ENCODE measurements at regions not wholly inside any gene's neighbourhood (a gene's known extent, or its start where the extent isn't known, plus 50 kb on each side); places are given as distances from the start of the nearest gene placed in this dataset.
"Not testable (repeated sequence)": the region's sequence is repeated elsewhere in the genome, so short reads cannot be mapped to it uniquely, and the experiment has no call there.

GRCh38 chr6:57915300-57915699 lies 597.9 kb downstream of the PRIM2 start:
- H3K79me2 ChIP-seq (ENCODE audit: insufficient read depth); in situ Hi-C loops (cut with MboI); H3K27me3 ChIP-seq (replicated peaks; ENCODE audit: insufficient read depth); H3K4me1 ChIP-seq (ENCODE audit: insufficient read depth); H4K20me1 ChIP-seq (ENCODE audit: insufficient read depth); H3K36me3 ChIP-seq (ENCODE audit: low read depth); H2AFZ ChIP-seq; H3F3A ChIP-seq (ENCODE audit: insufficient read depth); H3K9ac ChIP-seq; DNase-seq; H3K9me2 ChIP-seq (ENCODE audit: insufficient read depth); H3K4me3 ChIP-seq; H3K9me3 ChIP-seq (ENCODE audit: low read depth); H3K4me2 ChIP-seq (ENCODE audit: unreplicated experiment); H3K27ac ChIP-seq: not testable (repeated sequence)

DNA sequence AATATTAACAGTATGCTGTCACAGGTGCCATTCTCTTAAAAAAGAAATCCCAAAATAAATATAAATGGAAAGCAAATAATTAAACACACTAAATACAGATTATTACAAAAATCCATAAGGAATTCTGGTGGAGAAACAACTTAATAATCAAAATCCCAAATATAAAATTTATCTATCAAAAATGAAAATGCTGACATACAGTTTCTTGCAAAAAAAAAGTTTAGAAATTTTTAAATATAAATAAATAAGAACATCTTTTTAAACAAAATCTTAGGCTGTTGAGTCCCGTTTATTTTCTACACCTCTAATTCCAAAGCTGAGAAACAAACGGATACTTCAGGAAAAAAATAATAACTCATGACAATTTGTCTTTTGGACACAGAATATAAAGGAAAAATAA lies 625.5 kb downstream of the PRIM2 start:
- WGBS, 2 experiments (ENCODE audit: low coverage in 1 of 2, low lambda C conversion rate in 2 of 2, missing lambda C conversion rate in 2 of 2): 71% methylated on average over 2 of the region's 2 CpGs
- H4K20me1 ChIP-seq (ENCODE audit: insufficient read depth); H3F3A ChIP-seq (ENCODE audit: insufficient read depth); DNase-seq; H3K79me2 ChIP-seq (ENCODE audit: insufficient read depth); in situ Hi-C loops (cut with MboI); H2AFZ ChIP-seq; H3K4me3 ChIP-seq; H3K4me1 ChIP-seq (ENCODE audit: insufficient read depth); H3K27ac ChIP-seq; H3K36me3 ChIP-seq (ENCODE audit: low read depth); H3K9ac ChIP-seq; H3K9me2 ChIP-seq (ENCODE audit: insufficient read depth); H3K9me3 ChIP-seq (ENCODE audit: low read depth); H3K27me3 ChIP-seq (replicated peaks; ENCODE audit: insufficient read depth); H3K4me2 ChIP-seq (ENCODE audit: unreplicated experiment): not testable (repeated sequence)

GRCh38 chr6:57946084-57946768 lies 628.8 kb downstream of the PRIM2 start:
- 87% methylated on average over 7 of the region's 7 CpGs for WGBS, 2 experiments (ENCODE audit: low coverage in 1 of 2, low lambda C conversion rate in 2 of 2, missing lambda C conversion rate in 2 of 2)
- H3K4me1 ChIP-seq (ENCODE audit: insufficient read depth); H3K27ac ChIP-seq; H3K9me3 ChIP-seq (ENCODE audit: low read depth); H3K9me2 ChIP-seq (ENCODE audit: insufficient read depth); DNase-seq; H3K27me3 ChIP-seq (replicated peaks; ENCODE audit: insufficient read depth); H3F3A ChIP-seq (ENCODE audit: insufficient read depth); H3K4me2 ChIP-seq (ENCODE audit: unreplicated experiment); H3K79me2 ChIP-seq (ENCODE audit: insufficient read depth); H2AFZ ChIP-seq; in situ Hi-C loops (cut with MboI); H4K20me1 ChIP-seq (ENCODE audit: insufficient read depth); H3K9ac ChIP-seq; H3K4me3 ChIP-seq; H3K36me3 ChIP-seq (ENCODE audit: low read depth): not testable (repeated sequence)

DNA sequence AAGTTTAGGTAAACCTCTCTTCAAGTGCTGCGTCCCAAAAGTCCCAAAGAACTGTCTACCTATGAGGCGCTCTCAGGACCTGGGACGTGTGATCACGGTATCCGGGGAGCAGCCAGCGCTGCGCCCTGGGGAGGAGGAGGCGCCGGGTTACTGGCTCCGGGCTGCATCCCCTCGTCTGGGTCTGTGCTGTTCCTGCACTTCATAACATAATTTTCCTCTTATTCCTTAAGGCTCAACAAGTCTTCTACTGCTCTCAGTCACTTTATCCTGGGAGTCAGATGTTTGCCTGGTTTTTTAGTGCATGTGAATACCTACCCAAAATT lies 629.3 kb downstream of the PRIM2 start:
- in situ Hi-C loops (cut with MboI); H2AFZ ChIP-seq; H3K9me3 ChIP-seq (ENCODE audit: low read depth); H3F3A ChIP-seq (ENCODE audit: insufficient read depth); H3K36me3 ChIP-seq (ENCODE audit: low read depth); H3K4me1 ChIP-seq (ENCODE audit: insufficient read depth); H3K9ac ChIP-seq; H3K27me3 ChIP-seq (replicated peaks; ENCODE audit: insufficient read depth); H3K4me2 ChIP-seq (ENCODE audit: unreplicated experiment); DNase-seq; H3K27ac ChIP-seq; H3K9me2 ChIP-seq (ENCODE audit: insufficient read depth); H3K4me3 ChIP-seq; H4K20me1 ChIP-seq (ENCODE audit: insufficient read depth); H3K79me2 ChIP-seq (ENCODE audit: insufficient read depth): not testable (repeated sequence)
- WGBS, 2 experiments (ENCODE audit: low coverage in 1 of 2, low lambda C conversion rate in 2 of 2, missing lambda C conversion rate in 2 of 2): 97% methylated on average over 11 of the region's 11 CpGs

GRCh38 chr6:57948481-57948880 lies 631.1 kb downstream of the PRIM2 start:
- WGBS, 2 experiments (ENCODE audit: low coverage in 1 of 2, low lambda C conversion rate in 2 of 2, missing lambda C conversion rate in 2 of 2): 100% methylated on average over 2 of the region's 2 CpGs
- H2AFZ ChIP-seq; H3K4me3 ChIP-seq; DNase-seq; H3K27me3 ChIP-seq (replicated peaks; ENCODE audit: insufficient read depth); H3K36me3 ChIP-seq (ENCODE audit: low read depth); H3K27ac ChIP-seq; H3K4me2 ChIP-seq (ENCODE audit: unreplicated experiment); H3F3A ChIP-seq (ENCODE audit: insufficient read depth); H3K9ac ChIP-seq; in situ Hi-C loops (cut with MboI); H3K9me2 ChIP-seq (ENCODE audit: insufficient read depth); H3K4me1 ChIP-seq (ENCODE audit: insufficient read depth); H3K9me3 ChIP-seq (ENCODE audit: low read depth); H3K79me2 ChIP-seq (ENCODE audit: insufficient read depth); H4K20me1 ChIP-seq (ENCODE audit: insufficient read depth): not testable (repeated sequence)

GRCh38 chr6:57950430-57950829 lies 633.0 kb downstream of the PRIM2 start:
- H3K9me3 ChIP-seq (ENCODE audit: low read depth); in situ Hi-C loops (cut with MboI); H3K27me3 ChIP-seq (replicated peaks; ENCODE audit: insufficient read depth); H3K9ac ChIP-seq; H3F3A ChIP-seq (ENCODE audit: insufficient read depth); H3K4me1 ChIP-seq (ENCODE audit: insufficient read depth); H3K27ac ChIP-seq; DNase-seq; H3K9me2 ChIP-seq (ENCODE audit: insufficient read depth); H3K4me2 ChIP-seq (ENCODE audit: unreplicated experiment); H3K36me3 ChIP-seq (ENCODE audit: low read depth); H4K20me1 ChIP-seq (ENCODE audit: insufficient read depth); H3K4me3 ChIP-seq; H2AFZ ChIP-seq; H3K79me2 ChIP-seq (ENCODE audit: insufficient read depth): not testable (repeated sequence)
- 86 to 94% methylated on average over 4 of the region's 4 CpGs for WGBS, 2 experiments (ENCODE audit: low coverage in 1 of 2, low lambda C conversion rate in 2 of 2, missing lambda C conversion rate in 2 of 2)

DNA sequence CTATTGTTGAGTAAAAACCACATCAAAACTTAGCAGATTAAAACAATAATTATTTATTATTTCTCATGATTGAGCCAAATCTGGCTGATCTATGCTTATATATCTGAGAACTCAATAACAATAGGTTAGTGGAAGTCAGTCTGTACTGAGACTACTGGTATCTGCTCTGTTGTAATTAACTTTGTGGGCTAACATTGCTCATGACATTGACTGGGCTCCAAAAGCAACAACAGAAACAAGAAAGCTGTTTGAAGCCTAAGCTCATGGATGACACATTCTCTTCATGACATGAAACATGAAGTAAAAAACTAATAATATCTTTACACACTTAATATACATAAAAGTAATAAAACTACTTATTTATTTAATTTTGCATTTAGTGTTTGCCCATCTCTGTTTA lies 649.3 kb downstream of the PRIM2 start:
- H3K79me2 ChIP-seq (ENCODE audit: insufficient read depth); H3K27ac ChIP-seq; H3K27me3 ChIP-seq (replicated peaks; ENCODE audit: insufficient read depth); in situ Hi-C loops (cut with MboI); H3K9ac ChIP-seq; H3K36me3 ChIP-seq (ENCODE audit: low read depth); H3K9me3 ChIP-seq (ENCODE audit: low read depth); H4K20me1 ChIP-seq (ENCODE audit: insufficient read depth); H3K4me3 ChIP-seq; H3F3A ChIP-seq (ENCODE audit: insufficient read depth); H2AFZ ChIP-seq; H3K9me2 ChIP-seq (ENCODE audit: insufficient read depth): not testable (repeated sequence)
- Histone ChIP-seq H3K4me2 (ENCODE audit: unreplicated experiment) (peak overlapping the region; percentile 43), H3K4me1 (ENCODE audit: insufficient read depth) (peaks cover 19% of the 10 kb centered on the region)
- peak; percentile 86 for DNase-seq

- H3K9me2 ChIP-seq (ENCODE audit: insufficient read depth); H3K9me3 ChIP-seq (ENCODE audit: low read depth); H3K4me2 ChIP-seq (ENCODE audit: unreplicated experiment); H3F3A ChIP-seq (ENCODE audit: insufficient read depth); H3K36me3 ChIP-seq (ENCODE audit: low read depth); H3K27ac ChIP-seq; H3K79me2 ChIP-seq (ENCODE audit: insufficient read depth); H3K4me3 ChIP-seq; H2AFZ ChIP-seq; in situ Hi-C loops (cut with MboI); H3K27me3 ChIP-seq (replicated peaks; ENCODE audit: insufficient read depth); DNase-seq; H3K9ac ChIP-seq; H4K20me1 ChIP-seq (ENCODE audit: insufficient read depth): not testable (repeated sequence)
- 74 to 80% methylated on average over 4 of the region's 4 CpGs for WGBS, 2 experiments (ENCODE audit: low coverage in 1 of 2, low lambda C conversion rate in 2 of 2, missing lambda C conversion rate in 2 of 2)
- peaks cover 16% of the 10 kb centered on the region for H3K4me1 ChIP-seq (ENCODE audit: insufficient read depth)
These were observed 654.5 kb downstream of the PRIM2 start for GRCh38 chr6:57971956-57972355.
